NB4 (cell line): ENCODE measurements at regions not wholly inside any gene's neighbourhood (a gene's known extent, or its start where the extent isn't known, plus 50 kb on each side); places are given as distances from the start of the nearest gene placed in this dataset.

Source experiments
- CTCF ChIP-seq: IDR thresholded peaks from one replicate; pipeline ENCODE4 v1.5.1; 2012; ENCODE audit warnings: low read depth, low read length
- POLR2A ChIP-seq: IDR thresholded peaks from 2 replicates; pipeline ENCODE4 v1.6.1; 2011; ENCODE audit warnings: mild to moderate bottlenecking; ENCODE audit not compliant: insufficient read length; ENCODE audit errors: extremely low read depth

DNA sequence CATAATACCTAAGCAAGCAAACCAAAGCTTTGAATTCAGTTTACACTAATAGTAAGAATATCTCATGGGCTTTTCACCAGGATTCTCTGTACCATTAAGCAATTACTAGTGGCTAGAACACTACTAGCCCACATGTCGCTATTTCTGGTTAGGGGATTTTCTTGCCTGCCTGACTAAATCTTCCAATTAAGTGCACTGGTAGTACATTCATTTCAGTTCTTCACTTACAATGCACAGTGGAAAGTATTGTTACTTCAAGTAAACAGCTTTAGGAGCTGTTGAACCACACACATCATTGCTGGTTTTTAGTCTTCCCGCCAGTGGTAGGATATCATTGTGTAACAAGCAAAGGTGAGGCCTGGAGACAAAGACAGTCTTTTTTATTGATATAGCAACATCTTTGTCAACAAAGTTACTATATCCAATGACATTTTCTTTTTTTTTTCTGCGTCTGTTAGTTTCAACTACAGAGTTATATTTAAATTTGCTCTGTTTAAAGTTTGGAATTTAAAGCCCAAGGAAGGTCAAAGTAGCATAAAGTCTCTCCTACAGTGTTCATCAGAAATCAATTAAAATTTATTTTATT, 826.8 kb upstream of the NR2F2 start:
- TF ChIP-seq CTCF = no peak
- no peak for TF ChIP-seq POLR2A
